ENCODE measurements at regions not wholly inside any gene's neighbourhood (a gene's known extent, or its start where the extent isn't known, plus 50 kb on each side); places are given as distances from the start of the nearest gene placed in this dataset.

GRCh38 chr9:32247168-32247567 lies 137.3 kb upstream of the ACO1 start:
- DNase-seq, result no peak

- DNase-seq, result no peak
These were observed 136.2 kb upstream of the ACO1 start for GRCh38 chr9:32248189-32248712.

- DNase-seq, result peak; percentile 0
These were observed 132.9 kb upstream of the ACO1 start for GRCh38 chr9:32251539-32251938.

- DNase-seq, result no peak
These were observed 130.7 kb upstream of the ACO1 start for GRCh38 chr9:32253731-32254130.

GRCh38 chr9:32255026-32255425 lies 129.4 kb upstream of the ACO1 start:
- DNase-seq, result no peak

- no peak for DNase-seq
These were observed 126.0 kb upstream of the ACO1 start for GRCh38 chr9:32258482-32258881.

DNA sequence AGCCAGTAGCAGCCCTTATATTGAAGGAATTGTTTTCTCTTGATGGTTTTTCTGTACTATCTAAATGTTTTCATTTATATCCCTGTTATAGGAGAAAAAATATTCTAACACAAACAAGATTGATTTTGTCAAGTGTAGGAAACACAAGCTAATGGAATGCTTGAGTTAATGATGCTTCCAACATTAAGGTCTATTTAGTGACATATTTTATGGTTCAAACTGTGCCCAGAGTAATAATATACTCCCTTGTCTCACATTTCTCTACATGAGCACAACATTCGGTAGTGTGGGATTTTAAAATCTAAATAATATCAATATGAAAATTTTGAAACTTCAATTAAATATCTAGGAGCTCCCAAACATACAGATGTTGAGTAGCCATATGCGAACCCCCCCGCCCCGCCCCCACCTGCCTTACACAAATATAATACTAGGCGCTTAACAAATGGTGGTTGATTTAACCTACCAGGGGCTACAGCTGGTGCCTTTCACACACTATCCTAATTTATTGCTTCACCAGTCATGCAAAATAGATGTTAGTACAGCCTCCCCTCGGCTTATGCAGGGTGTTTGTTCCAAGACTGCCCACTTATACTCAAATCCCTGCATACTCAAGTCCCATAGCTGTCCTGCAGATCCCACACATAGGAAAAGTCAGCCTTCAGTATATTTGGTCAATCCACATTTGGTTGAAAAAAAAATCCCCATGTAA lies 124.1 kb upstream of the ACO1 start:
- no peak for DNase-seq

- DNase-seq, result no peak
These were observed 120.1 kb upstream of the ACO1 start for GRCh38 chr9:32264170-32264864.

GRCh38 chr9:32265037-32265436 lies 119.4 kb upstream of the ACO1 start:
- DNase-seq, result no peak

DNA sequence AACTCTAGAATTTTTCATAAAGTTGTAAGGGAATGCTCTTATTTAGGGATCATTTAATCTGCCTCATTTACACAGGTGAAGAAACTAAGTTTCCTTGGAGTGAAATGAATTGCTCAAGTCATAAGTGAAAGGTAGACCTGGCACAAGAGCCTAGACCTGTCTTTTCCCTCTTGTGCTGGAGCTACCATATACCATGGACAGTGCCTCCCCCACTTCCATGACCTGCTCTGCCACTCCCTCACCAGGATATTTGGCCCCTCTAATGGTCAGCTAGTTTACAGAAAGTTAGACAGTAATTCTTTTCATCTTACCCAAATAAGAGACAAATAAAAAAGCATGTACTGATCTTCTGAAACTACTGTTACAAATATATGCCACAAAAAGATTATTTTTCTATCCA lies 105.5 kb upstream of the ACO1 start:
- DNase-seq, result no peak

DNA sequence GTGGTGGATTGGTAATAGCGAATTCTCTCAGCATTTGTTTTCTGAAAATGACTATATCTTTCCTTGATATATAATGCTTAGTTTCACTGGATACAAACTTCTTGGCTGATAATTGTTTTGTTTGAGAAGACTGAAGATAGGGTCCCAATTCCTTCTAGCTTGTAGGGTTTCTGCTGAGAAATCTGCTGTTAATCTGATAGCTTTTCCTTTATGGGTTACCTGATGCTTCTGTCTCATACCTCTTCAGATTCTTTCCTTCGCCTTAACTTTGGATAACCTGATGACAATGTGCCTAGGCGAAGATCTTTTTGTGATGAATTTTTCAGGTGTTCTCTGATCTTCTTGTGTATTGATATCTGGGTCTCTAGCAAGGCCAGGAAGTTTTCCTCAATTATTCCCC lies 94.7 kb upstream of the ACO1 start:
- DNase-seq, result no peak

DNA sequence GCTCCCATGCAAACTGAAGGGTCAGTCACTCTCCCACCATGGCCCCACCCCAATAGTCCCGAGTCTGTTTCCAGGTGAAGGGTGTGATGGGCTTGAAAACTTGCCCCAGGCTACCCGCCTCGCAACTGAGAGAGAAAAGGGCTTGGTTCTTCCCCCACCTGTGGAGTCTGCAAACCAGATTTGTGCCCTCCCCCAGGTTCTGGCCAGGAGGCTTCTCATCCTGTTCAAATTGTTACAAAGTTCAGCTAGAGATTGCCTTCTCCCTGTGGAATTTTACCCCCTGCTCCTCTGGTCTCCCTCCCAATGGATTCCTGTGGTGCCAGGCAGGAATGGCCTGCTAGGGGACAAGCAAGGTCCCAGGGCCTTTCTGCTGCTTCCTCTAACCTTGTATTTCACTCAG lies 93.1 kb upstream of the ACO1 start:
- DNase-seq, result no peak

DNA sequence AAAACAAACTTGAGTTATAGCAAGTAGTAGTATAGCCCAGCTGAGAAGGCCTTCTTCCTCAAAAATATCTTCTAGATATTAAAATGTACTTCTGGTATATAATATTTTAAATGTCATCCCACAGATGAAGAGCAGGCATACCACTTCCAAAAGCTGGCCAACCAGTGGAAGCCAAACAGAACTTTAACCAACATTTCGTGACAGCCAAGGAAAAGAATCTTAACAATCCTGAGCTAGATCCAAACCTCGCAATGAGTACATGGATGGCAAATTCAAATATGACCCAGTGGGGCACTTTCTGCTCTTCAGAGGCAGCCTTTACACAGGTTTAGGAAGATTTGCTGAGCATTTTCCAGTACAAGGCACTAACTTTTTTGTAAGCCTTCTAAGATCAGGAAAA lies 91.8 kb upstream of the ACO1 start:
- no peak for DNase-seq

GRCh38 chr9:32293091-32293490 lies 91.4 kb upstream of the ACO1 start:
- DNase-seq, result no peak

GRCh38 chr9:32294106-32294505 lies 90.3 kb upstream of the ACO1 start:
- DNase-seq, result no peak

DNA sequence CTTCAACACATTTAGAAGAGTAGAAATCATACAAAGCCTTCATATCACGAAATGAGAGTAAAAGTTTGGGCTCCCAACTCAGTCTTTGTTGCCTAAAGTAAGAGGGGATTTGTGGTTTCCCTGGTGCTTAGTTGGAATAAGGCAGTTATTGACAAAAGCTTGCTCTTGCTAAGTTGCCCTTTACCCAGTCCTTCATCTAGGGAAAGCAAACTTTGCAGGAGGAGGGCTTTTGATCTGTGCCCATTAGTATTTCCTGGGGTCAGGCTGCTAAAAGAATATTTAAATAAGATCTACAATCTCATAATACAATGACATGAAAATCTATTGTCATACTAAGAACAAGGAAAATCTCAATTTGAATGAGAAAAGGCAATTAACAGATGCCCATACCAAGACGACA lies 84.1 kb upstream of the ACO1 start:
- no peak for DNase-seq

DNA sequence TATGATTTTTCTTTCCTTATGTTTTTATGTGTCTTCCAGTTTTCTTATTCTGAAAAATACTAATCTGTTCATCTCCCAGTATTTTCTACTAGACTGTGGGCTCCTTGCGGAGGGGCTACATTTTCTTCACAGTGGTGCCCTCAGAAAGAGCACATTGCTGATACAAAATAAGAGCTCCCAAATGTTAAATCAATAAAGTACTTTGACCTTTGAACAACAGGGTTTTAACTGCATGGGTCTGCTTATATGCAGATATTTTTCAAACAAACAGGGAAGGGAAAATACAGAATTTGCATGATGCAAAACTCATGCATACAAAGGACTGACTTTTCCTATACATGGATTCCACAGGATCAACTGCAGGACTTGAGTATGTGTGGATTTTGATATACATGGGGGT lies 79.9 kb upstream of the ACO1 start:
- no peak for DNase-seq

DNA sequence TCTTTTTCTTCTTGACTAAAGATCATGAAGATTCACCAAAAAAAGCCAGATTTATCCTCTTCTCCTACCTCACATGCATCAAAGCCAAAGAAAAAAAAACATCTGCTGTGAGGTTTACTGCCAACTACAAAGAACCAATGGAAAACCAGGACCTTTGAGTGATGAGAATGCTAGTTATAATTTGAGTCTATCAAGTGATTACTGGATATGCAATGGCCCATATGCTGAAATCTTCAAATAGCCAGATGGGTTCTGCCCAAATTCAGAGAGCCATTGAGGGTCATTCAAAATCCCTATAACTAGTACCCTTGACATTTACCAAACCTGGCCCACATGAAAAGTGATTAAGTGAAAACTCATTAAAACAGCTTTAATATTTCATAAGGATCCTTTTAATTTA lies 78.4 kb upstream of the ACO1 start:
- DNase-seq, result no peak

- DNase-seq, result no peak
These were observed 65.0 kb upstream of the ACO1 start for GRCh38 chr9:32319312-32319929.

DNA sequence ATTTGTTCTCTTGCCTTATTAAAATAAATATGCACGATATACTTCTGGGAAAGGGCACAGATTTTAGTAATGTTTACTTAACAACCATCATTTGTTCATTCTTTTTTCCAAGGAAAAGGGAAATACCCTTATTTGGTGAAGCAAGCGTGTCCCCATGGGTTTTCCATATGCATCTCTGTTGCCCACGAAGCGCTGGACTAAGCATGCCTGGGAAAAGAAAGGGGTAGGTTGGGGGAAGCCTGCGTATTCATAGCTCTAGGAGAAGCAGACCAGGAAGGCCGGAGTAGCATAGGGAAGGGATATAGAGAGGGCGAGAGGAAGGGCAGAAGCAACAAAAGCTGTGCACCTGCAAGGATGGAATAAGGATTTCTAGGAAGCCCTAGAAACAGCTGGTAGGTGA lies 61.8 kb upstream of the ACO1 start:
- no peak for DNase-seq

DNA sequence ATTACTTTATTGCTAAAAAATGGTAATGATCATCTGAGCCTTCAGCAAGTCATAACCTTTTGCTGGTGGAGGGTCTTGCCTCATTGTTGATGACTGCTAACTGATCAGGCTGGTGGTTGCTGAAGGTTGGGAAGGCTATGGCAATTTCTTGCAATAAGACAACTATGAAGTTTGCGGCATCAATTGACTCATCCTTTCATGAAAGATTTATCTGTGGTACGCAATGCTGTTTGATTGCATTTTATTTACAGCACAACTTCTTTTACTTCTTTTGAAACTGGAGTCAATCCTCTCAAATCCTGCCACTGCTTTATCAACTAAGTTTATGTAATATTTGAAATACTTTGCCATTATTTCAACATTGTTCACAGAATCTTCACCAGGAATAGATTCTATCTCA lies 58.3 kb upstream of the ACO1 start:
- no peak for DNase-seq

- no peak for DNase-seq
These were observed 53.2 kb upstream of the ACO1 start for GRCh38 chr9:32331240-32331639.

DNA sequence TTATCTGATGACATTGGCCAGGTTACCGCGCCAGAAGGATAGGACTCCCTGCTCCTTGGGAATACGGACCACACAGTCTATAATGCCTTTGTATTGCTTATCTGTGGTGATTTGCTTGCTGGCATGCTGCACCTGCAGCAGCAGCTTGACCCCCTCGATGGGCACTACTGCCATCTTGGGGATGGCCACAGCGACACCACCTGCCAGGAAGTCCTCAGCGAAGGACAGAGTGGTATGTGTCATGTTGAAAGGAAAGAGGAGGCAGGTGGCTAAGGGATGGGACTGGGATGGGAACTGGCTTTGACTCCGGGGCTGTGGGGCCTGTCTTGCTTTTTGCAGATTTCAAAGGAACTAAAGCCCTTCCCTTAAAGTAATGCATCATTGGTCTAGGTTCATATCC lies 50.3 kb upstream of the ACO1 start:
- no peak for DNase-seq

Measured in NCI-H2107 (cell line).